ENCODE measurements at regions not wholly inside any gene's neighbourhood (a gene's known extent, or its start where the extent isn't known, plus 50 kb on each side); places are given as distances from the start of the nearest gene placed in this dataset.
"Not testable (repeated sequence)": the region's sequence is repeated elsewhere in the genome, so short reads cannot be mapped to it uniquely, and the experiment has no call there.

GRCh38 chr1:187072262-187073034 lies 243.7 kb downstream of the PLA2G4A start:
- not testable (repeated sequence) for H3K9me3 ChIP-seq (ENCODE audit: control insufficient read depth, insufficient read depth, low read length); H3K9ac ChIP-seq (ENCODE audit: low read depth, low read length); H3K36me3 ChIP-seq (ENCODE audit: insufficient read depth, low read length)
- H3K4me1 ChIP-seq (ENCODE audit: insufficient read depth, low read length): peaks cover 14% of the 10 kb centered on the region; the same call in 1 of the 2 replicates

GRCh38 chr1:187073035-187073560 lies 244.3 kb downstream of the PLA2G4A start:
- not testable (repeated sequence) for H3K9ac ChIP-seq (ENCODE audit: low read depth, low read length); H3K9me3 ChIP-seq (ENCODE audit: control insufficient read depth, insufficient read depth, low read length); H3K36me3 ChIP-seq (ENCODE audit: insufficient read depth, low read length)
- H3K4me1 ChIP-seq (ENCODE audit: insufficient read depth, low read length): peaks cover 14% of the 10 kb centered on the region; the same call in 1 of the 2 replicates

- H3K9ac ChIP-seq (ENCODE audit: low read depth, low read length); H3K9me3 ChIP-seq (ENCODE audit: control insufficient read depth, insufficient read depth, low read length); H3K36me3 ChIP-seq (ENCODE audit: insufficient read depth, low read length): not testable (repeated sequence)
- H3K4me1 ChIP-seq (ENCODE audit: insufficient read depth, low read length): peaks cover 14% of the 10 kb centered on the region; the same call in 1 of the 2 replicates
Observed at GRCh38 chr1:187073634-187074245, 245.0 kb downstream of the PLA2G4A start.

- no peaks in the 10 kb centered on the region for H3K36me3 ChIP-seq (ENCODE audit: insufficient read depth, low read length)
- H3K4me1 ChIP-seq (ENCODE audit: insufficient read depth, low read length): peaks cover 11% of the 10 kb centered on the region; the same call in 1 of the 2 replicates
- no peaks in the 10 kb centered on the region for H3K9me3 ChIP-seq (ENCODE audit: control insufficient read depth, insufficient read depth, low read length)
- no peak overlapping the region for H3K9ac ChIP-seq (ENCODE audit: low read depth, low read length)
Observed at GRCh38 chr1:187074445-187075048, 245.8 kb downstream of the PLA2G4A start.

- no peaks in the 10 kb centered on the region for H3K4me1 ChIP-seq (ENCODE audit: insufficient read depth, low read length)
- no peaks in the 10 kb centered on the region for H3K36me3 ChIP-seq (ENCODE audit: insufficient read depth, low read length)
- H3K9me3 ChIP-seq (ENCODE audit: control insufficient read depth, insufficient read depth, low read length): no peaks in the 10 kb centered on the region
- no peak overlapping the region for H3K9ac ChIP-seq (ENCODE audit: low read depth, low read length)
Observed at GRCh38 chr1:187076922-187077321, 248.2 kb downstream of the PLA2G4A start.

GRCh38 chr1:187078321-187078720 lies 249.6 kb downstream of the PLA2G4A start:
- H3K9me3 ChIP-seq (ENCODE audit: control insufficient read depth, insufficient read depth, low read length): no peaks in the 10 kb centered on the region
- no peak overlapping the region for H3K9ac ChIP-seq (ENCODE audit: low read depth, low read length)
- no peaks in the 10 kb centered on the region for H3K4me1 ChIP-seq (ENCODE audit: insufficient read depth, low read length)

GRCh38 chr1:187078916-187079315 lies 250.2 kb downstream of the PLA2G4A start:
- no peaks in the 10 kb centered on the region for H3K9me3 ChIP-seq (ENCODE audit: control insufficient read depth, insufficient read depth, low read length)
- H3K9ac ChIP-seq (ENCODE audit: low read depth, low read length): no peak overlapping the region

More at GRCh38 chr1:187078321-187078720, 249.6 kb downstream of the PLA2G4A start:
- no peaks in the 10 kb centered on the region for H3K36me3 ChIP-seq (ENCODE audit: insufficient read depth, low read length)

GRCh38 chr1:187079330-187079729 lies 250.6 kb downstream of the PLA2G4A start:
- no peaks in the 10 kb centered on the region for H3K4me1 ChIP-seq (ENCODE audit: insufficient read depth, low read length)
- H3K9ac ChIP-seq (ENCODE audit: low read depth, low read length): no peak overlapping the region
- H3K36me3 ChIP-seq (ENCODE audit: insufficient read depth, low read length): no peaks in the 10 kb centered on the region
- no peaks in the 10 kb centered on the region for H3K9me3 ChIP-seq (ENCODE audit: control insufficient read depth, insufficient read depth, low read length)

More at GRCh38 chr1:187078916-187079315, 250.2 kb downstream of the PLA2G4A start:
- no peaks in the 10 kb centered on the region for H3K4me1 ChIP-seq (ENCODE audit: insufficient read depth, low read length)
- no peaks in the 10 kb centered on the region for H3K36me3 ChIP-seq (ENCODE audit: insufficient read depth, low read length)

- Histone ChIP-seq H3K9ac (ENCODE audit: low read depth, low read length) (no peak overlapping the region), H3K36me3 (ENCODE audit: insufficient read depth, low read length) (no peaks in the 10 kb centered on the region), H3K9me3 (ENCODE audit: control insufficient read depth, insufficient read depth, low read length) (peaks cover 3% of the 10 kb centered on the region; the same call in 1 of the 2 replicates), H3K4me1 (ENCODE audit: insufficient read depth, low read length) (no peaks in the 10 kb centered on the region)
Observed at GRCh38 chr1:187091666-187092065, 262.9 kb downstream of the PLA2G4A start.

GRCh38 chr1:187092104-187092503 lies 263.4 kb downstream of the PLA2G4A start:
- peaks cover 3% of the 10 kb centered on the region; the same call in 1 of the 2 replicates for H3K9me3 ChIP-seq (ENCODE audit: control insufficient read depth, insufficient read depth, low read length)
- no peak overlapping the region for H3K9ac ChIP-seq (ENCODE audit: low read depth, low read length)
- H3K36me3 ChIP-seq (ENCODE audit: insufficient read depth, low read length): no peaks in the 10 kb centered on the region
- H3K4me1 ChIP-seq (ENCODE audit: insufficient read depth, low read length): no peaks in the 10 kb centered on the region

- no peaks in the 10 kb centered on the region for H3K9me3 ChIP-seq (ENCODE audit: control insufficient read depth, insufficient read depth, low read length)
- H3K4me1 ChIP-seq (ENCODE audit: insufficient read depth, low read length): no peaks in the 10 kb centered on the region
- H3K36me3 ChIP-seq (ENCODE audit: insufficient read depth, low read length): no peaks in the 10 kb centered on the region
- no peak overlapping the region for H3K9ac ChIP-seq (ENCODE audit: low read depth, low read length)
Observed at GRCh38 chr1:187096689-187097088, 267.9 kb downstream of the PLA2G4A start.

GRCh38 chr1:187110351-187110750 lies 281.6 kb downstream of the PLA2G4A start:
- H3K9ac ChIP-seq (ENCODE audit: low read depth, low read length): no peak overlapping the region
- no peaks in the 10 kb centered on the region for H3K36me3 ChIP-seq (ENCODE audit: insufficient read depth, low read length)
- H3K4me1 ChIP-seq (ENCODE audit: insufficient read depth, low read length): no peaks in the 10 kb centered on the region
- no peaks in the 10 kb centered on the region for H3K9me3 ChIP-seq (ENCODE audit: control insufficient read depth, insufficient read depth, low read length)

- Histone ChIP-seq H3K36me3 (ENCODE audit: insufficient read depth, low read length) (no peaks in the 10 kb centered on the region), H3K9ac (ENCODE audit: low read depth, low read length) (no peak overlapping the region), H3K4me1 (ENCODE audit: insufficient read depth, low read length) (no peaks in the 10 kb centered on the region), H3K9me3 (ENCODE audit: control insufficient read depth, insufficient read depth, low read length) (no peaks in the 10 kb centered on the region)
Observed at GRCh38 chr1:187114792-187115191, 286.0 kb downstream of the PLA2G4A start.

GRCh38 chr1:187121661-187122060 lies 292.9 kb downstream of the PLA2G4A start:
- H3K4me1 ChIP-seq (ENCODE audit: insufficient read depth, low read length): no peaks in the 10 kb centered on the region
- H3K9me3 ChIP-seq (ENCODE audit: control insufficient read depth, insufficient read depth, low read length): no peaks in the 10 kb centered on the region
- H3K36me3 ChIP-seq (ENCODE audit: insufficient read depth, low read length): no peaks in the 10 kb centered on the region
- H3K9ac ChIP-seq (ENCODE audit: low read depth, low read length): no peak overlapping the region
